Parathyroid adenoma (tissue), 2 donors: ENCODE measurements at regions not wholly inside any gene's neighbourhood (a gene's known extent, or its start where the extent isn't known, plus 50 kb on each side); places are given as distances from the start of the nearest gene placed in this dataset.
"Not testable (repeated sequence)": the region's sequence is repeated elsewhere in the genome, so short reads cannot be mapped to it uniquely, and the experiment has no call there.

Source experiments
- H2AFZ ChIP-seq: fragments of 300-600 bp; sonication (generic); one replicate; pipeline ENCODE4 v1.7.0; 2017; ENCODE audit warnings: antibody characterized with exemption, mild to moderate bottlenecking
- H3K27ac ChIP-seq: fragments of 300-600 bp; sonication (generic); one replicate; pipeline ENCODE4 v1.7.0; 2017
- H3K27me3 ChIP-seq: fragments of 300-600 bp; sonication (generic); one replicate; pipeline ENCODE4 v1.7.0; 2017; ENCODE audit warnings: low read length; ENCODE audit not compliant: control insufficient read depth, insufficient read depth
- H3K36me3 ChIP-seq: fragments of 300-600 bp; sonication (generic); one replicate; pipeline ENCODE4 v1.7.0; 2017; ENCODE audit warnings: low read length; ENCODE audit not compliant: control insufficient read depth, insufficient read depth
- H3K4me1 ChIP-seq: fragments of 300-600 bp; sonication (generic); one replicate; pipeline ENCODE4 v1.7.0; 2017; ENCODE audit warnings: control low read depth
- H3K4me2 ChIP-seq: fragments of 300-600 bp; sonication (generic); one replicate; pipeline ENCODE4 v1.7.0; 2017; ENCODE audit warnings: low read length
- H3K4me3 ChIP-seq: fragments of 300-600 bp; sonication (generic); one replicate; pipeline ENCODE4 v1.7.0; 2017; ENCODE audit warnings: low read depth, low read length
- H3K79me2 ChIP-seq: fragments of 300-600 bp; sonication (generic); one replicate; pipeline ENCODE4 v1.7.0; 2017; ENCODE audit warnings: control low read depth
- H3K9ac ChIP-seq: fragments of 300-600 bp; sonication (generic); one replicate; pipeline ENCODE4 v1.7.0; 2017; ENCODE audit warnings: mild to moderate bottlenecking
- H3K9me3 ChIP-seq: fragments of 300-600 bp; sonication (generic); one replicate; pipeline ENCODE4 v1.7.0; 2017; ENCODE audit warnings: low read length; ENCODE audit not compliant: control insufficient read depth
- CTCF ChIP-seq: fragments of 300-600 bp; sonication (generic); IDR thresholded peaks from one replicate; pipeline ENCODE4 v1.7.0; 2017; ENCODE audit warnings: antibody characterized with exemption, mild to moderate bottlenecking
- donor health status: primary hyperparathyroidism.

GRCh38 chr6:85343428-85343827 is 106.5 kb upstream of the NT5E start:
- Histone ChIP-seq H3K4me3 (no peak overlapping the region), H3K36me3 (no peaks in the 10 kb centered on the region), H3K79me2 (no peaks in the 10 kb centered on the region), H2AFZ (no peak overlapping the region), H3K27ac (no peak overlapping the region), H3K4me2 (no peak overlapping the region), H3K9ac (no peak overlapping the region), H3K9me3 (no peaks in the 10 kb centered on the region), H3K4me1 (no peaks in the 10 kb centered on the region), H3K27me3 (no peaks in the 10 kb centered on the region)
- no peak for TF ChIP-seq CTCF

- Histone ChIP-seq H3K4me2 (no peak overlapping the region), H3K4me3 (no peak overlapping the region), H3K9me3 (no peaks in the 10 kb centered on the region), H3K79me2 (no peaks in the 10 kb centered on the region), H3K4me1 (no peaks in the 10 kb centered on the region), H3K36me3 (no peaks in the 10 kb centered on the region), H2AFZ (no peak overlapping the region), H3K9ac (no peak overlapping the region), H3K27ac (no peak overlapping the region), H3K27me3 (no peaks in the 10 kb centered on the region)
- TF ChIP-seq CTCF, result no peak
Observed at GRCh38 chr6:85329196-85329595, 120.7 kb upstream of the NT5E start.

GRCh38 chr6:85325811-85326210 is 124.1 kb upstream of the NT5E start:
- H3K4me2 ChIP-seq, H3K79me2 ChIP-seq, H3K27me3 ChIP-seq, H2AFZ ChIP-seq, H3K4me1 ChIP-seq, H3K9ac ChIP-seq, H3K4me3 ChIP-seq, H3K36me3 ChIP-seq, H3K9me3 ChIP-seq, H3K27ac ChIP-seq: not testable (repeated sequence)

- Histone ChIP-seq H3K9ac (no peak overlapping the region), H3K79me2 (no peaks in the 10 kb centered on the region), H3K27ac (no peak overlapping the region), H3K4me3 (no peak overlapping the region), H3K27me3 (no peaks in the 10 kb centered on the region), H3K9me3 (no peaks in the 10 kb centered on the region), H3K4me2 (no peak overlapping the region), H3K36me3 (no peaks in the 10 kb centered on the region), H2AFZ (no peak overlapping the region), H3K4me1 (no peaks in the 10 kb centered on the region)
- peak; percentile 32 for TF ChIP-seq CTCF
Observed at GRCh38 chr6:85323435-85324040, 126.3 kb upstream of the NT5E start.

- Histone ChIP-seq H3K9me3 (no peaks in the 10 kb centered on the region), H3K27ac (no peak overlapping the region)
Observed at GRCh38 chr6:85322446-85323105, 127.3 kb upstream of the NT5E start.

More at GRCh38 chr6:85322446-85323105, 127.3 kb upstream of the NT5E start:
- Histone ChIP-seq H3K9ac (no peak overlapping the region), H3K4me1 (no peaks in the 10 kb centered on the region), H3K79me2 (no peaks in the 10 kb centered on the region), H3K4me2 (no peak overlapping the region), H3K36me3 (no peaks in the 10 kb centered on the region), H3K27me3 (no peaks in the 10 kb centered on the region), H3K4me3 (no peak overlapping the region), H2AFZ (no peak overlapping the region)
- no peak for TF ChIP-seq CTCF
